NCI-H345 (cell line): ENCODE measurements at regions not wholly inside any gene's neighbourhood (a gene's known extent, or its start where the extent isn't known, plus 50 kb on each side); places are given as distances from the start of the nearest gene placed in this dataset.

Source experiments
- DNase-seq: peaks from one replicate; lab custom pipeline; 2025; lab: John Stamatoyannopoulos, UW

- DNase-seq, result no peak
Observed at GRCh38 chr1:118717893-118718292, 270.2 kb downstream of the TBX15 start.

GRCh38 chr1:118716775-118717174, 271.4 kb downstream of the TBX15 start:
- no peak for DNase-seq

- no peak for DNase-seq
Observed at GRCh38 chr1:118711356-118711755, 276.8 kb downstream of the TBX15 start.

GRCh38 chr1:118698911-118699310, 289.2 kb downstream of the TBX15 start:
- DNase-seq, result no peak

- DNase-seq, result no peak
Observed at GRCh38 chr1:118692143-118692542, 296.0 kb downstream of the TBX15 start.

GRCh38 chr1:118688891-118689290, 299.3 kb downstream of the TBX15 start:
- DNase-seq, result no peak

- DNase-seq, result no peak
Observed at GRCh38 chr1:118661769-118662320, 326.3 kb downstream of the TBX15 start.

GRCh38 chr1:118660769-118661168, 327.4 kb downstream of the TBX15 start:
- DNase-seq, result no peak

GRCh38 chr1:118659646-118660045, 328.5 kb downstream of the TBX15 start:
- peak; percentile 26 for DNase-seq

- DNase-seq, result no peak
Observed at GRCh38 chr1:118650107-118650807, 337.9 kb downstream of the TBX15 start.

GRCh38 chr1:118649369-118650106, 338.6 kb downstream of the TBX15 start:
- DNase-seq, result no peak

GRCh38 chr1:118636004-118636403, 352.1 kb downstream of the TBX15 start:
- peak; percentile 71 for DNase-seq

GRCh38 chr1:118627435-118627834, 360.7 kb downstream of the TBX15 start:
- no peak for DNase-seq

- DNase-seq, result no peak
Observed at GRCh38 chr1:118621839-118622238, 366.3 kb downstream of the TBX15 start.

GRCh38 chr1:118618618-118619340, 369.4 kb downstream of the TBX15 start:
- no peak for DNase-seq

- no peak for DNase-seq
Observed at GRCh38 chr1:118617916-118618315, 370.2 kb downstream of the TBX15 start.

- DNase-seq, result no peak
Observed at GRCh38 chr1:118615066-118615465, 373.1 kb downstream of the TBX15 start.

GRCh38 chr1:118589238-118589846, 398.8 kb downstream of the TBX15 start:
- no peak for DNase-seq

GRCh38 chr1:118588566-118588965, 399.6 kb downstream of the TBX15 start:
- no peak for DNase-seq

GRCh38 chr1:118578276-118578675, 393.2 kb upstream of the SPAG17 start:
- no peak for DNase-seq

GRCh38 chr1:118575060-118575459, 390.0 kb upstream of the SPAG17 start:
- no peak for DNase-seq
